SW480 (cell line): ENCODE measurements at regions not wholly inside any gene's neighbourhood (a gene's known extent, or its start where the extent isn't known, plus 50 kb on each side); places are given as distances from the start of the nearest gene placed in this dataset.
"Not testable (repeated sequence)": the region's sequence is repeated elsewhere in the genome, so short reads cannot be mapped to it uniquely, and the experiment has no call there.

Source experiments
- DNase-seq: peaks from one replicate; pipeline ENCODE4 v3.0.0-alpha.2; 2016; ENCODE audit warnings: low spot score

- DNase-seq, result no peak
These were observed 1511.0 kb downstream of the FSTL5 start for GRCh38 chr4:160652790-160653189.

- DNase-seq, result no peak
These were observed 1488.2 kb downstream of the FSTL5 start for GRCh38 chr4:160675550-160675949.

GRCh38 chr4:160685729-160686128 lies 1478.1 kb downstream of the FSTL5 start:
- DNase-seq, result no peak

- DNase-seq, result no peak
These were observed 1462.1 kb downstream of the FSTL5 start for GRCh38 chr4:160701671-160702070.

GRCh38 chr4:160709026-160709425 lies 1454.8 kb downstream of the FSTL5 start:
- DNase-seq, result no peak

GRCh38 chr4:160709546-160709945 lies 1454.3 kb downstream of the FSTL5 start:
- DNase-seq, result no peak

GRCh38 chr4:160716551-160716950 lies 1447.2 kb downstream of the FSTL5 start:
- no peak for DNase-seq

GRCh38 chr4:160717848-160718247 lies 1446.0 kb downstream of the FSTL5 start:
- DNase-seq, result no peak

GRCh38 chr4:160724063-160724462 lies 1439.7 kb downstream of the FSTL5 start:
- DNase-seq, result no peak

- DNase-seq, result no peak
These were observed 1418.7 kb downstream of the FSTL5 start for GRCh38 chr4:160745126-160745525.

GRCh38 chr4:160746585-160746984 lies 1417.2 kb downstream of the FSTL5 start:
- DNase-seq, result not testable (repeated sequence)

GRCh38 chr4:160772668-160773067 lies 1391.1 kb downstream of the FSTL5 start:
- no peak for DNase-seq

- DNase-seq, result no peak
These were observed 1368.6 kb downstream of the FSTL5 start for GRCh38 chr4:160795216-160795615.

- DNase-seq, result no peak
These were observed 1355.6 kb downstream of the FSTL5 start for GRCh38 chr4:160808174-160808573.

GRCh38 chr4:160809576-160809975 lies 1354.2 kb downstream of the FSTL5 start:
- no peak for DNase-seq

- DNase-seq, result no peak
These were observed 1353.4 kb downstream of the FSTL5 start for GRCh38 chr4:160810424-160810823.

GRCh38 chr4:160810941-160811340 lies 1352.9 kb downstream of the FSTL5 start:
- no peak for DNase-seq

- no peak for DNase-seq
These were observed 1351.8 kb downstream of the FSTL5 start for GRCh38 chr4:160811956-160812355.

- DNase-seq, result no peak
These were observed 1349.1 kb downstream of the FSTL5 start for GRCh38 chr4:160814726-160815125.

- no peak for DNase-seq
These were observed 1345.2 kb downstream of the FSTL5 start for GRCh38 chr4:160818571-160818970.

- DNase-seq, result no peak
These were observed 1344.0 kb downstream of the FSTL5 start for GRCh38 chr4:160819791-160820190.

- DNase-seq, result no peak
These were observed 1339.3 kb downstream of the FSTL5 start for GRCh38 chr4:160824481-160824880.

GRCh38 chr4:160825644-160826338 lies 1338.0 kb downstream of the FSTL5 start:
- no peak for DNase-seq

GRCh38 chr4:160826339-160826679 lies 1337.5 kb downstream of the FSTL5 start:
- DNase-seq, result no peak
